ENCODE measurements at regions not wholly inside any gene's neighbourhood (a gene's known extent, or its start where the extent isn't known, plus 50 kb on each side); places are given as distances from the start of the nearest gene placed in this dataset.
"Not testable (repeated sequence)": the region's sequence is repeated elsewhere in the genome, so short reads cannot be mapped to it uniquely, and the experiment has no call there.

GRCh38 chr6:27800731-27801373 lies 111.3 kb downstream of the OR2B2 start:
- no peaks in the 10 kb centered on the region for H3K4me1 ChIP-seq (ENCODE audit: control insufficient read depth, insufficient read depth, low read length, poor library complexity, severe bottlenecking)
- no peak overlapping the region for H3K4me3 ChIP-seq (ENCODE audit: extremely low read depth, insufficient read depth, low read length, poor library complexity, severe bottlenecking)
- H3K27ac ChIP-seq (ENCODE audit: low read depth, low read length, severe bottlenecking), result no peak overlapping the region
- no peaks in the 10 kb centered on the region for H3K36me3 ChIP-seq (ENCODE audit: control insufficient read depth, insufficient read depth, low read length)
- WGBS, 2 experiments (ENCODE audit: insufficient coverage in 2 of 2), result 90 to 92% methylated on average over 1 to 2 of the region's 2 CpGs
- no peaks in the 10 kb centered on the region for H3K9me3 ChIP-seq (ENCODE audit: control insufficient read depth, low read length)

GRCh38 chr6:27797960-27798359 lies 114.2 kb downstream of the OR2B2 start:
- H3K4me1 ChIP-seq (ENCODE audit: control insufficient read depth, insufficient read depth, low read length, poor library complexity, severe bottlenecking), result peaks cover 5% of the 10 kb centered on the region
- no peak overlapping the region for H3K4me3 ChIP-seq (ENCODE audit: extremely low read depth, insufficient read depth, low read length, poor library complexity, severe bottlenecking)
- H3K27ac ChIP-seq (ENCODE audit: low read depth, low read length, severe bottlenecking), result no peak overlapping the region
- H3K9me3 ChIP-seq (ENCODE audit: control insufficient read depth, low read length), result no peaks in the 10 kb centered on the region
- WGBS, 2 experiments (ENCODE audit: insufficient coverage in 2 of 2), result 86 to 100% methylated on average over 1 of the region's 1 CpG
- H3K36me3 ChIP-seq (ENCODE audit: control insufficient read depth, insufficient read depth, low read length), result no peaks in the 10 kb centered on the region

- 100% methylated on average over 2 of the region's 8 CpGs; no CpG with 5 or more reads in 1 of the 2 experiments for WGBS, 2 experiments (ENCODE audit: insufficient coverage in 2 of 2)
- H3K27ac ChIP-seq (ENCODE audit: low read depth, low read length, severe bottlenecking); H3K36me3 ChIP-seq (ENCODE audit: control insufficient read depth, insufficient read depth, low read length); H3K4me1 ChIP-seq (ENCODE audit: control insufficient read depth, insufficient read depth, low read length, poor library complexity, severe bottlenecking); H3K4me3 ChIP-seq (ENCODE audit: extremely low read depth, insufficient read depth, low read length, poor library complexity, severe bottlenecking); H3K9me3 ChIP-seq (ENCODE audit: control insufficient read depth, low read length): not testable (repeated sequence)
Measured at GRCh38 chr6:27796736-27797481, 115.3 kb downstream of the OR2B2 start.

- Histone ChIP-seq H3K36me3 (ENCODE audit: control insufficient read depth, insufficient read depth, low read length) (no peaks in the 10 kb centered on the region), H3K4me3 (ENCODE audit: extremely low read depth, insufficient read depth, low read length, poor library complexity, severe bottlenecking) (no peak overlapping the region), H3K9me3 (ENCODE audit: control insufficient read depth, low read length) (no peaks in the 10 kb centered on the region), H3K27ac (ENCODE audit: low read depth, low read length, severe bottlenecking) (no peak overlapping the region), H3K4me1 (ENCODE audit: control insufficient read depth, insufficient read depth, low read length, poor library complexity, severe bottlenecking) (peaks cover 5% of the 10 kb centered on the region)
- 0% methylated on average over 1 of the region's 5 CpGs for WGBS, 2 experiments (ENCODE audit: insufficient coverage in 2 of 2)
Measured at GRCh38 chr6:27795697-27796494, 116.3 kb downstream of the OR2B2 start.

- peaks cover 5% of the 10 kb centered on the region for H3K4me1 ChIP-seq (ENCODE audit: control insufficient read depth, insufficient read depth, low read length, poor library complexity, severe bottlenecking)
- 0 to 1% methylated on average over 16 to 20 of the region's 22 CpGs for WGBS, 2 experiments (ENCODE audit: insufficient coverage in 2 of 2)
- H3K27ac ChIP-seq (ENCODE audit: low read depth, low read length, severe bottlenecking), result peak overlapping the region; percentile 86
- H3K9me3 ChIP-seq (ENCODE audit: control insufficient read depth, low read length), result no peaks in the 10 kb centered on the region
- H3K4me3 ChIP-seq (ENCODE audit: extremely low read depth, insufficient read depth, low read length, poor library complexity, severe bottlenecking), result peak overlapping the region; percentile 76
- no peaks in the 10 kb centered on the region for H3K36me3 ChIP-seq (ENCODE audit: control insufficient read depth, insufficient read depth, low read length)
Measured at GRCh38 chr6:27791182-27791943, 120.8 kb downstream of the OR2B2 start.

GRCh38 chr6:27788376-27788775 lies 123.8 kb downstream of the OR2B2 start:
- 86 to 94% methylated on average over 14 to 16 of the region's 17 CpGs for WGBS, 2 experiments (ENCODE audit: insufficient coverage in 2 of 2)

GRCh38 chr6:27786048-27786447 lies 126.1 kb downstream of the OR2B2 start:
- Histone ChIP-seq H3K4me1 (ENCODE audit: control insufficient read depth, insufficient read depth, low read length, poor library complexity, severe bottlenecking) (no peaks in the 10 kb centered on the region), H3K9me3 (ENCODE audit: control insufficient read depth, low read length) (no peaks in the 10 kb centered on the region), H3K4me3 (ENCODE audit: extremely low read depth, insufficient read depth, low read length, poor library complexity, severe bottlenecking) (no peak overlapping the region), H3K27ac (ENCODE audit: low read depth, low read length, severe bottlenecking) (no peak overlapping the region), H3K36me3 (ENCODE audit: control insufficient read depth, insufficient read depth, low read length) (no peaks in the 10 kb centered on the region)
- 46 to 50% methylated on average over 1 of the region's 1 CpG for WGBS, 2 experiments (ENCODE audit: insufficient coverage in 2 of 2)

More at GRCh38 chr6:27788376-27788775, 123.8 kb downstream of the OR2B2 start:
- not testable (repeated sequence) for H3K4me3 ChIP-seq (ENCODE audit: extremely low read depth, insufficient read depth, low read length, poor library complexity, severe bottlenecking); H3K27ac ChIP-seq (ENCODE audit: low read depth, low read length, severe bottlenecking); H3K9me3 ChIP-seq (ENCODE audit: control insufficient read depth, low read length); H3K36me3 ChIP-seq (ENCODE audit: control insufficient read depth, insufficient read depth, low read length); H3K4me1 ChIP-seq (ENCODE audit: control insufficient read depth, insufficient read depth, low read length, poor library complexity, severe bottlenecking)

- H3K9me3 ChIP-seq (ENCODE audit: control insufficient read depth, low read length), result no peaks in the 10 kb centered on the region
- no peaks in the 10 kb centered on the region for H3K4me1 ChIP-seq (ENCODE audit: control insufficient read depth, insufficient read depth, low read length, poor library complexity, severe bottlenecking)
- H3K36me3 ChIP-seq (ENCODE audit: control insufficient read depth, insufficient read depth, low read length), result no peaks in the 10 kb centered on the region
- no peak overlapping the region for H3K27ac ChIP-seq (ENCODE audit: low read depth, low read length, severe bottlenecking)
- H3K4me3 ChIP-seq (ENCODE audit: extremely low read depth, insufficient read depth, low read length, poor library complexity, severe bottlenecking), result no peak overlapping the region
- 100% methylated on average over 1 of the region's 2 CpGs; no CpG with 5 or more reads in 1 of the 2 experiments for WGBS, 2 experiments (ENCODE audit: insufficient coverage in 2 of 2)
Measured at GRCh38 chr6:27785294-27785693, 126.9 kb downstream of the OR2B2 start.

- WGBS, 2 experiments (ENCODE audit: insufficient coverage in 2 of 2), result 94% methylated on average over 2 of the region's 2 CpGs; no CpG with 5 or more reads in 1 of the 2 experiments
- no peaks in the 10 kb centered on the region for H3K9me3 ChIP-seq (ENCODE audit: control insufficient read depth, low read length)
- H3K4me3 ChIP-seq (ENCODE audit: extremely low read depth, insufficient read depth, low read length, poor library complexity, severe bottlenecking), result no peak overlapping the region
- no peaks in the 10 kb centered on the region for H3K36me3 ChIP-seq (ENCODE audit: control insufficient read depth, insufficient read depth, low read length)
- no peak overlapping the region for H3K27ac ChIP-seq (ENCODE audit: low read depth, low read length, severe bottlenecking)
- H3K4me1 ChIP-seq (ENCODE audit: control insufficient read depth, insufficient read depth, low read length, poor library complexity, severe bottlenecking), result no peaks in the 10 kb centered on the region
Measured at GRCh38 chr6:27782748-27783147, 129.4 kb downstream of the OR2B2 start.

Data from mesodermal cell (in vitro differentiated cells).